Vagina (tissue), 2 donors: ENCODE measurements at regions not wholly inside any gene's neighbourhood (a gene's known extent, or its start where the extent isn't known, plus 50 kb on each side); places are given as distances from the start of the nearest gene placed in this dataset.
"Not testable (repeated sequence)": the region's sequence is repeated elsewhere in the genome, so short reads cannot be mapped to it uniquely, and the experiment has no call there.

ENCODE experiments used
- DNase-seq, 2 donors: peaks; one replicate each; pipeline ENCODE4 v3.0.0-alpha.2; 2017; ENCODE audit errors: extremely low spot score in 2 of 2
- H3K27ac ChIP-seq: fragments of 200-600 bp; sonication (generic); one replicate; pipeline ENCODE4 v1.5.1; 2019
- H3K27me3 ChIP-seq: fragments of 200-600 bp; sonication (generic); one replicate; pipeline ENCODE4 v1.5.1; 2019
- H3K36me3 ChIP-seq, 2 donors: fragments of 200-600 bp; sonication (generic); one replicate each; pipeline ENCODE4 v1.5.1; 2017 to 2019
- H3K4me1 ChIP-seq: fragments of 200-600 bp; sonication (generic); one replicate; pipeline ENCODE4 v1.5.1; 2019
- H3K4me3 ChIP-seq, 2 donors: fragments of 200-600 bp; sonication (generic); 1 replicate in 1 of 2; 2 replicates in 1 of 2; pipeline ENCODE4 v1.5.1; 2016 to 2019
- H3K9me3 ChIP-seq: fragments of 200-600 bp; sonication (generic); one replicate; pipeline ENCODE4 v1.5.1; 2019
- CTCF ChIP-seq, 3 experiments: fragments of 450-650 bp in 2 of 3; fragments of 200-600 bp in 1 of 3; sonication (generic) in 1 of 3; IDR thresholded peaks; one replicate each; pipeline ENCODE4 v1.5.1; 2017 to 2019; ENCODE audit warnings: antibody characterized with exemption in 3 of 3, mild to moderate bottlenecking in 2 of 3, moderate library complexity in 2 of 3
- POLR2A ChIP-seq, 2 donors: fragments of 450-650 bp; IDR thresholded peaks; one replicate each; pipeline ENCODE4 v1.6.1; 2017; ENCODE audit warnings: antibody characterized with exemption in 2 of 2, mild to moderate bottlenecking in 2 of 2, moderate library complexity in 2 of 2
- POLR2AphosphoS5 ChIP-seq, 2 donors: sonication (generic); formaldehyde crosslinking; IDR thresholded peaks; one replicate each; pipeline ENCODE4 v1.9.0; 2017; ENCODE audit warnings: antibody characterized with exemption in 2 of 2, mild to moderate bottlenecking in 2 of 2, low read depth in 1 of 2; ENCODE audit not compliant: insufficient read depth in 1 of 2
- intact Hi-C: fragments of 100-400 bp; cut with DNase I; formaldehyde crosslinking; loops from one replicate; pipeline ENCODE4 v1.15.1; 2023

DNA sequence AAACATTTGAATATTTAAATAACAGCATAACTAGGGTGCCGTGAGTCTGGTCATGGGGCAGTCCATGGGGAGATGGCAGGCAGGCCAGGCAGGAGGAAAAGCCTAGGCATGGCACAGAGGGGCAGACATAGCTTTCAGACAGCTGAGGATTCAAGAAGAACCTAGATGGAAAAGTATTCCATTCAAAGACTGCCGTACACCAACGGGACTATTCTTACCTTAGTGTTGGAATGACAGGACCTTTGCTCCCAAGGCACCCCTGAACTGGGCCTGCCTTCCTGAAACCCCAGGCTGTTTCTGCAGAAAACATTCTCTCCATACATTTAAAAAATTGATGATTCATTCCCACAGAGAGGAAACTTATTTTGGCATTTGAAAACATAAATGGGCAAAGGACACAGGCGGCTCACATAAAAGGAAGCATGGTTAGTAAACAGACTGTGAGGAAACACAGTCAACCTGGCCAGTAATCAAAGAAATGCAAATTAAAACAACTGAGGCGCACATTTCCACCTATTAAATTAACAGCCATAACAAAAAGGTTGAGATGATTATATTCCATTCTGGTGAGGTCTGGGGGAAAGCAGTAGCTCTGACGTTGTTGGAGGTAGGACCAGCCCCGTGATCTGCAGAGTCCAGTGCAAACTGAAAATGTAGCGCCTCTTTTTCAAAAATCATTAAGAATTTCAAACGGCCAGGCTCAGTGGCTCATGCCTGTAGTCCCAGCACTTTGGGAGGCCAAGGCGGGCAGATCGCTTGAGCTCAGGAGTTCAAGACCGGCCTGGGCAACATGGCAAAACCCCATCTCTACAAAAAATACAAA lies 71.3 kb upstream of the SMAD3 start:
- no peak for DNase-seq
- no peak for TF ChIP-seq POLR2A (IDR thresholded peaks at IDR 0.05)
- no peak for TF ChIP-seq POLR2AphosphoS5 (IDR thresholded peaks at IDR 0.05; ENCODE audit: insufficient read depth in 1 of 2, low read depth in 1 of 2)
- no peak for TF ChIP-seq CTCF (IDR thresholded peaks at IDR 0.05)
- Histone ChIP-seq H3K27me3 (no peaks in the 10 kb centered on the region), H3K9me3 (no peaks in the 10 kb centered on the region), H3K4me1 (no peaks in the 10 kb centered on the region), H3K36me3 (no peaks in the 10 kb centered on the region), H3K4me3 (no peak overlapping the region), H3K27ac (no peak overlapping the region)
- intact Hi-C loops, result no loop called here

DNA sequence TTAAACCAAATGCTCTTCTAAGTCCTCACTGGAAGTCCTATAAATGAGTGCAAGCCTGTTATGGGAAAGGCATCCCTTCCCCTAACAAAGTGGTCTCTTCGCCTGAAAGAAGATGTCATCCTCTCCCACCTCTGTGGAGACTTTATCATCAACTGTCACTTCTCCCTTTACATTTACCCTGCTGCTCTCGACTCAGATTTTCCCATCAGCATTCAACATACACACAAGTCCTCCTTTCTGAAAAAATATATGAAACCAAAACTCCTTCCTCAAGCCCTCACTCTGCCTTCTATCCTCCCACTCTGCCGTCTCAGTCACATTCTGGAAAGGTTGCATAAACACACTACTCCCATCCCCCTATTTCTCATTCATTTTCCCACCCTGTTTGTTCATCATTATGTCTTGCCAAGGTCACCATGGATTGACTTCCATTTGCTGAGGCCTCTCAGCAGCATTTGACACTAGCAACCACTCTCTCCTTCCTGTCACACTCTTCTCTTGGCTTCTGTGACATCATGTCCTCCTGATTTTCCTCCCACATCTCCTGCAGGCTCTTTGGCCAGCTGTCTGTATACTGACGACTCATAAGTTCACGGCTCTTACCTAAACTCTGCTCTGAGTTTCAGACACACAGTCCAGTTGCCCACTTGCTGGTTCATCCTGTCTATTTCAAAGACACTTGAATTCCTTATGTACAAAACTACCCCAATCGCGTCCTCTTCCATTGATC lies 70.3 kb upstream of the SMAD3 start:
- H3K9me3 ChIP-seq, result no peaks in the 10 kb centered on the region
- no peaks in the 10 kb centered on the region for H3K27me3 ChIP-seq
- H3K27ac ChIP-seq, result no peak overlapping the region
- no peaks in the 10 kb centered on the region for H3K36me3 ChIP-seq
- no peak for DNase-seq
- intact Hi-C loops, result no loop called here
- no peaks in the 10 kb centered on the region for H3K4me1 ChIP-seq
- H3K4me3 ChIP-seq, result no peak overlapping the region
- TF ChIP-seq POLR2A (IDR thresholded peaks at IDR 0.05) (no peak), POLR2AphosphoS5 (IDR thresholded peaks at IDR 0.05; ENCODE audit: insufficient read depth in 1 of 2, low read depth in 1 of 2) (no peak), CTCF (IDR thresholded peaks at IDR 0.05) (no peak)

DNA sequence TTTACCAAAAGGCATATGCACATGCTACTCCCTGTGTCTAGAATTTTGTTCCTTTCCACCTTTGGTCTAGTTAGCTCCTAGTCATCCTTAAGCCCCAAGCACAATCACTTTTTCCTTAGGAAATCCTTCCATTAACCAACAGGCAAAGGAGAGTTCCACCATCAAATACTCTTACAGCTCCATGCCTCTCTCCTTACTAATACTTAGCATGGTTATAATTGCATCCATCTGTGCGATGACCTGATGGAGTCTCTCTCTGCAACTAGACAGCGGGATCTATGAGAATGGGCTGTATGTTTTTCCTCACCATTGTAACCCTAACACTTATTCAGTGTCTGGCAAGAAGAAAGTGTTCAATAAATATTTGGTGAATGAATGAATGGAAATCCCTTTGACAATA lies 69.3 kb upstream of the SMAD3 start:
- Histone ChIP-seq H3K4me1 (no peaks in the 10 kb centered on the region), H3K27me3 (no peaks in the 10 kb centered on the region), H3K27ac (no peak overlapping the region), H3K4me3 (no peak overlapping the region), H3K36me3 (no peaks in the 10 kb centered on the region), H3K9me3 (no peaks in the 10 kb centered on the region)
- no peak for TF ChIP-seq POLR2A (IDR thresholded peaks at IDR 0.05)
- TF ChIP-seq POLR2AphosphoS5 (IDR thresholded peaks at IDR 0.05; ENCODE audit: insufficient read depth in 1 of 2, low read depth in 1 of 2), result no peak
- no peak for TF ChIP-seq CTCF (IDR thresholded peaks at IDR 0.05)
- intact Hi-C loops, result no loop called here
- no peak for DNase-seq

DNA sequence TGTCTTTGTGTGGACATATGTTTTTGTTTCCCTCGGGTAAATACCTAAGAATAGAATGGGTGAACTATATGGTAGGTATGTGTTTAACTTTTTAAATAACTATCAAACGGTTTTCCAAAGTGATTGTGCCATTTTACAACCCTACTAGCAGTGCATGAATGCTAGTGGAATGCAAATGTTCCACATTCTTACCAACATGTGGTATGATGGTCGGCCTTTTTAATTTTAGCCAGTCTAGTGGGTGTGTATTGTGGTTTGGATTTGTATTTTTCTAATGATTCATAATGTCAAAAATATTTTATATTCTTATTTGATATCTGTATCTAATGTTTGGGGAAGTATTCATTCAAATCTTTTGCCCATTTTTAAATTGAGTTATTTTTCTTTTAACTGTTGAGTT lies 68.2 kb upstream of the SMAD3 start:
- Histone ChIP-seq H3K4me3 (no peak overlapping the region), H3K9me3 (no peaks in the 10 kb centered on the region), H3K27me3 (no peaks in the 10 kb centered on the region), H3K36me3 (no peaks in the 10 kb centered on the region), H3K4me1 (no peaks in the 10 kb centered on the region), H3K27ac (no peak overlapping the region)
- intact Hi-C loops, result no loop called here
- DNase-seq, result no peak
- TF ChIP-seq CTCF (IDR thresholded peaks at IDR 0.05) (no peak), POLR2A (IDR thresholded peaks at IDR 0.05) (no peak), POLR2AphosphoS5 (IDR thresholded peaks at IDR 0.05; ENCODE audit: insufficient read depth in 1 of 2, low read depth in 1 of 2) (no peak)

GRCh38 chr15:66998234-66998633 lies 67.2 kb upstream of the SMAD3 start:
- H3K36me3 ChIP-seq, intact Hi-C loops, H3K4me3 ChIP-seq, H3K4me1 ChIP-seq, H3K9me3 ChIP-seq, H3K27ac ChIP-seq, DNase-seq, H3K27me3 ChIP-seq: not testable (repeated sequence)
